Inflammatory macrophage (primary cell): ENCODE measurements at regions not wholly inside any gene's neighbourhood (a gene's known extent, or its start where the extent isn't known, plus 50 kb on each side); places are given as distances from the start of the nearest gene placed in this dataset.
A peak's percentile ranks its signal among the peaks of the same experiment; 100 is the strongest.
"Not testable (repeated sequence)": the region's sequence is repeated elsewhere in the genome, so short reads cannot be mapped to it uniquely, and the experiment has no call there.

Experiments
- DNase-seq, 2 donors: peaks; one replicate each; pipeline ENCODE4 v3.0.0-alpha.2; 2020 to 2022

DNA sequence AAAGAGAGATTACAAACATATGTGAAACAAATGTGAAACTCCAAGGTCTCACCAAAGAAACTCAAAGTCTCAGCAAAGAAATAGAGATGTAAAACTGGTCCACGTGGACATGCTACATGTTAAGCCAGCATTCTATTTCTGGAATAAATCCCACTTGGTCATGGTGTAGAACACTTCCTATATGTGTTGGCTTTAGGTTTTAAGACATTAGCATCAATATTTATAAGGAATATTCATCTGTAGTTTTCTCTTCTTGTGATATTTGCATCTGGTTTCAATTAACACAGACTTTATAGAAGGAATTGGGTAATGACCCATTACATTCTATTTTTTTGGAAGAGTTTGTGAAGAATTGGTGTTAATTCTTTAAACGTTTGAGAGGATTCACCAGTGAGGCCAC lies 133.1 kb downstream of the COPS8 start:
- DNase-seq = no peak

DNA sequence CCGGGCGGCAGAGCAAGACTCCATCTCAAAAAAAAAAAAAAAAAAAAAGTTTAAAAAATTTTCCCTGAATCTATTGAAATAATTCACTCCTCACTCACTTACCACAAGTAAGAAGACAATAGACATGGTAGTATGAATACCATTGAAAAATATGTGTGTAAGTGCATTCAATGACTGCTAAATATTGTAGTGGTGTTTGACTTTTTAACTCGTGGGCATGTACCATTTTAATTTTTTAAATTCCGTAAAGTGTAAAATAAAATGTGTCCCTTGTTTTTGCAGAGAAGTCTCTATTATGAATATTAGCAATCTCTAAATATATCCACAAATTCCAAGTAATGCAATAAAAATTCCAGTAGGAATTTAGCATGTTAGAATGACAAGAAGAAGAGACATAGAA lies 134.1 kb downstream of the COPS8 start:
- DNase-seq = no peak

DNA sequence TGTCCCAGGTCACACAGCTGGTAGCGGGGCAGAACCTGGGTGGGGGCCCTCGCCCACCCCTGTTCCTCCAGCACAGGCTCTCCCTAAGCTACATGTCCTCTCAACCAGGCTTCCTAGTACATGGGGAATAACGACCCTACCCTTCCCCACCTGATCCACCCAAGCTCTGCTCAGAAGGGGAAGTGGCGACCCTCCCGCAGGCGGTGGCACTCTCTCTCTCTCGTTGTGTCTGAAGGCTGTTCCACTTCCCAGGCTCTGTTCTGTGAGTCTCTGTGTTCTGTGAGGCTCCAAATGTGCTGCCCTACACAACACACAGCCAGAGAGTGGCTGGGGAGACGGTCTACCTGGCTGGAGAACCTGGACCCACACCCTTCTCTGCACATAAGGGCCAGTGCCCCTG lies 135.8 kb downstream of the COPS8 start:
- DNase-seq = no peak

- no peak for DNase-seq
Observed at GRCh38 chr2:237222178-237222577, 136.5 kb downstream of the COPS8 start.

- DNase-seq = no peak
Observed at GRCh38 chr2:237222601-237223041, 136.9 kb downstream of the COPS8 start.

DNA sequence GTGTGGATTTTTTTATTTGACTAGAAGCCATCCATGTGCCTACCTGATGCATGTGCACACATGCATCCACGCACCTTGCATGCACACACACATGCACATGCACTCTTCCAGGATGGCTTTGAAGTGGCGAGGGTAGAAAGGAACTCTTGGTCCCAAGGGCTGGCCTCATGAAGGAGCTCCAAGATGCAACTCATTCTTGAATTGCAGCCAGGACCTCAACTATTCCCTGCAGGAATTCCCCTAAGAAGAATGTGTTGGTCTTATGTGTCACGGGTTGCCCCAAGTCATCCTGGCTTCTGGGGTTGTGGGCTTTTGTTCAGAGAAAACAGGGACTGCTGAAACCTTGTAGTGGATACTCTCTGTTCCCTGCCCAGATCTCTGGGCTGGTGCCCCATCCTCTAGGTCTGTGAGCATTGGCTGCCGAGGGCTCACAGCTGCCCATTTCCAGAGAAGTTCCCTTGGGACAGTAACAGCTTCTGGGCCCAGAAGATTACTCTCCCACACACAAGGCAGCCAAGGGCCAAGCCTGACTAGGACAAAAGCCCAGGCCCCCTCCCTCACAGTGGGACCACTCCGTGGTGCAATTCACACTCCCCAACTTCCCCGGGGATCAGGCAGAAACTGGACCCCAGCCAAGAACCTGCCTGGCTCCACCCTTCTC lies 137.6 kb downstream of the COPS8 start:
- no peak for DNase-seq

DNA sequence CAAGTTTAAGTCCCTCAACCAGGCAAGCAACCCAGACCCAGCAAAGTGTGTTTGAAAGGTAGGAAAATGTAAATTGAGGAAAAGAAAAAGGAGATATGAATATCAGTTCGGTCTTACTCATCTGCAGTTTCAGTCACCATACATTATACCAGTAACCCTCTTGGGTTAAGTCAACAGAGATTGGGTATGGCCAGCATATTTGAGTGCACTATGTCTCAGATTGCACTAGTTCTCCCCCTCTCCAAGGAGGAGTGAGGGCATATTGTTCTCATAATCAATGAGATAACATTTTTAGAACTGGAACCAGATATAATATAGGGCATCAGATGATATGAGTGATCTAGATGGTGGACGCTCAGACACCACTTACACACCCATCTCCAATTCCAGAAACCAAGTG lies 141.5 kb downstream of the COPS8 start:
- no peak for DNase-seq

- DNase-seq = peak; percentile 28 to 39
Observed at GRCh38 chr2:237227592-237228280, 142.0 kb downstream of the COPS8 start.

GRCh38 chr2:237228281-237228625 lies 142.6 kb downstream of the COPS8 start:
- no peak for DNase-seq

- DNase-seq = no peak
Observed at GRCh38 chr2:237229905-237230304, 144.2 kb downstream of the COPS8 start.

DNA sequence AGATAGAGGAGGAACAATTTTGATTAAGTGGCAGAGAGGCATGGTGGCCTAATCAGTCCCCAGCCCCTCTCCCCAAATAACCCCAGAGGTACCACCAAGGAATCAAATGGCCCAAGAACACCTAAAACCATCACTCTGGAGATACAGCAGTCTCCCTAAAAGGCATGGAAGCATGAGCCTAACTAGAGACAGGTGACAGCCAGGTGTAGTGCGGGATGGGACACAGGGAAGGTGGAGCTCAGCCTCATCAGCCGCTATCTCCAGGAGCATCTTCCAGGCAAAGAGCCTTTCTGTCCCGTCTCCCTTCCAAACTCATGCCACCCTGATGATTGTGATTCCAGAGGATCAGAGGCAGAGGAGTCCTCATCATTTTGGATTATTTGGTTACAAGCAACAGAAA lies 144.7 kb downstream of the COPS8 start:
- no peak for DNase-seq

DNA sequence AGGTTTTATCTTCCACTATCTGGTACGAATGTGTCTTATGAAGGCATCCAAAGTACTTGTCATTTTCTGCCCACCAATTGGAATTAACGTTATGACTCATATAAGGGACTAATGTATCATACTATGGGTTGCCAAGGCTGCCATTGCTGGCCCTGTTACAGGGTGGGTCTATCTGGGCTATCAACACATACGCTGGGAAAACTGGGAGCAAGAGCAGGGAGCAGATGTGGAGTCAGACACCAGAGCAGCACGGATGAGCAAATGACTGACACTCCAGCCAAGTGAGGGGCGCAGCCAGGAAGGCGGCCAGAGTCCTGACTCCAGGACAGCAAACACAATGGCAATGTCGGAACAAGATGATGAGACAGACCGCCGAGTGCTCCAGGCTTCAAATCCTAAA lies 145.9 kb downstream of the COPS8 start:
- no peak for DNase-seq

GRCh38 chr2:237232166-237232565 lies 146.5 kb downstream of the COPS8 start:
- no peak for DNase-seq

GRCh38 chr2:237234268-237234667 lies 148.6 kb downstream of the COPS8 start:
- no peak for DNase-seq

DNA sequence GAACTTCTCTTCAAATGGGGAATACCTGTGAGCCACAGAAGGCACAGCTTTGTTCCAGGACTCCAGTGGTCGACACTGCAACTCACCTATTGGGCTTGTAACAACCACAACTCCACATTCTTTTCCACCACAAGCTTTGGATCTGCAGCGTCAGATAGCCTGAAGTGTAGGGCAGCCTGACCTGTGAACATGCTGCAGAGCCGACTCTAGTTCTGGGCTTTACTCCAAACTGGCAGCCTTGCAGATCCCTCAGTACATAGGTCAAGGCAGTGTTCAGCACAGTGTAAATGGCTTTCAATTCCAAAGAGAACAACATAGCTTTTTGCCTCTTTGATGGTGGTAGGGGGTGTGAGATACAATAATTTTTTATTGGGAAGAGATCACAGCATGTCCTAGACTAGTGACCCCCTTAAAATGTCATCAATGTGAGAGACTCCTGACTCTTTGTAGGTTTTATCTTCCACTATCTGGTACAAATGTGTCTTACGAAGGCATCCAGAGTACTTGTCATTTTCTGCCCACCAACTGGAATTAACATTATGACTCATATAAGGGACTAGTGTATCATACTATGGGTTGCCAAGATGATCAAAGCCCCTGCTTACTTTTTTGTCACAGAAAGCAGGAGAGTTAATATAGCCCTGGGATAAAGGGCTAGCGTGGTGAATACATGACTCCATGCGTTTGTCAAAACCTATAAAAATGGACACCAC lies 149.8 kb downstream of the COPS8 start:
- no peak for DNase-seq

- no peak for DNase-seq
Observed at GRCh38 chr2:237236188-237236587, 150.5 kb downstream of the COPS8 start.

- DNase-seq = no peak
Observed at GRCh38 chr2:237238249-237238648, 152.6 kb downstream of the COPS8 start.

DNA sequence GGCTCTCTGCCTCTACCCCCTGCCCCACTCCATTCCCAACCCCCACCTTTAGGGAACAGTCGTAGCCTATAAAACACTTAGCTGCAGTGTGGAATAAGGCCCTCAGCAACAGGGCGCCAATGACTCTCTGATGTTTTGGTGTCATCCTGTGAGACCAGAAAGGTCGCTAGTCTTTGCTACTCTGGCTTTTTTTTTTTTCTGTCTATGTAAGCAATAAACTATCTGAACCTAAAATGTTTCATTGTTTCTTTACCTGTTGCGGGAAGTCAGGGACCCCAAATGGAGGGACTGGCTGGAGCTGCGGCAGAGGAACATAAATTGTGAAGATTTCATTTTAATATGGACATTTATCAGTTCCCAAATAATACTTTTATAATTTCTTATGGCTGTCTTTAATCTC lies 154.6 kb downstream of the COPS8 start:
- DNase-seq = no peak

DNA sequence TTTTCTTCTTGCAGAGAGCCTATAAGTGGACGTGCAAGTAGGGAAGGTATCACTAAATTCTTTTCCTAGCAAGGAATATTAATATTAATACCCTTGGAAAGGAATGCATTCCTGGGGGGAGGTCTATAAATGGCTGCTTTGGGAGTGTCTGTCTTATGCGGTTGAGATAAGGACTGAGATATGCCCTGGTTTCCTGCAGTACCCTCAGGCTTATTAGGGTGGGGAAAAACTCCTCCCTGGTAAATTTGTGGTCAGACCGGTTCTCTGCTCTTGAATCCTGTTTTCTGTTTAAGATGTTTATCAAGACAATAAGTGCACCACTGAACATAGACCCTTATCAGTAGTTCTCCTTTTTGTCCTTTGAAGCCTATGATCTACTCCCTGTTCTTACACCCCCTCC lies 155.2 kb downstream of the COPS8 start:
- DNase-seq = not testable (repeated sequence)

DNA sequence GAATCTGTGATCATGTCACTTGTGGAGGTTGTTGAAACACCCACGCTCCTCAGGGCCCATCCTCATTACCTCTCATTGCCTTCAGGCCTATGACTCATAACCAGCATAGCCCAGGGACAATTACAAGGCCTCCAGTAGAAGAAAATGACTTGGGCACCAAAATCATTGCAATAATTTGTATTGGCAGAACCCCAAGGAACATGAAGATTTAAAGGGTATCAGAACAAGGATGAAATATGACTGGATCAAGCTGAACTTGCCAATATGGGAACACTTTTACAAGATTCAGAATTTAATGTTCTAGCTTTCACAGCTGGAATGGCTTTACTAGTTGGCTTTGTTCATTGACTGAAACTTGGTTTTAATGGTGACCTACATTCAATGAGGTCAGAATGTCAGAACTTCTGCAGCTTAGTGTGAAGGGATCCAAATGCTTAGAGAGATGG lies 156.4 kb downstream of the COPS8 start:
- peak; percentile 7 to 37 for DNase-seq

DNA sequence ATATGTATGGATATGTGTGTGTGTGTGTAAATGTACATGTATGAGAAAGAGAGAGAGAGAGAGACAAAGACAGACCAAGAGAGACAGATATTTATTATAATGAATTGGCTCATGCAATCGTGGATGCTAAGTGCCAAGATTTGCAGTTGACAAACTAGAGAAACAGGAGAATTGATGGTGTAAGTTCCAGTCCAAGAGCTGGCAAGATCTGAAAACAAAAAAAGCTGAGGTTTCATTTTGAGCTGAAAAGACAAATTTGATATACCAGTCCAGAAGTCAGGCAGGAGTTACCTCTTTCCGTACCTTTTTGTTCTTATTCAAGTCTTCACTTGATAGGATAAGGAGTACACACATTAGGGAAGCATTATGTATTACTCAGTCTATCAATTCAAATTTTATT lies 157.8 kb downstream of the COPS8 start:
- no peak for DNase-seq

GRCh38 chr2:237244178-237244577 lies 158.5 kb downstream of the COPS8 start:
- DNase-seq = no peak

DNA sequence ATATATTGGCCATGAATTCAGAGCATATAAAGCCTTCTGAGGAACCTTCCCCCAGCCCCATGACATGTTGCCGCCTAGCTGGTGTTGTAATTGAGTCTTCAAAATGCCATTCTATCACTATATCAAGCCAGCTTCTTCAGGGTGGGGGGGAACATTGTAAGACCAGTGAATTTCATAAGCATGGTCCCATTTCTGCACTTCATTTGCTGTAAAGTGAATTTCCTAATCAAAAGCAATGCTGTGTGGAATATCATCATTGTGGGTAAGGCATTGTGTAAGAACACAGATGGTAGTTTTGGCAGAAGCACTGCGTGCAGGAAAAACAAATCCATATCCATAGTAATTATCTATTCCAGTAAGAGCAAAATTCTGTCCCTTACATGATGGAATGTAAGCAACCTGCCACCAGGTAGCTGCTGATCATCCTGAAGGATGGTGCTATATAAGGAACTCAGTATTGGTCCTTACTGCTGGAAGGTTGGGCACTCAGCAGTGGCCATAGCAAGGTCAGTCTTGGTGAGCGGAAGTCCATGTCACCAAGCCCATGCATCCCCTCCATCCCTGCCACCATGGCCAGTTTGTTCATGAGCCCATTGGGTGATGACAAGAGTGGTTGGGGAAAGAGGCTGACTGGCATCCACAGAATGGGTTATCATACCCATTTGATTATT lies 159.4 kb downstream of the COPS8 start:
- DNase-seq = peak; percentile 22 to 74
